H9 (cell line): ENCODE measurements at regions not wholly inside any gene's neighbourhood (a gene's known extent, or its start where the extent isn't known, plus 50 kb on each side); places are given as distances from the start of the nearest gene placed in this dataset.

Experiments used
- DNase-seq: peaks from one replicate; pipeline ENCODE4 v3.0.0-alpha.2; 2017
- H2AFZ ChIP-seq: one replicate; pipeline ENCODE4 v1.6.1; 2013; ENCODE audit warnings: mild to moderate bottlenecking, low read length, control low read depth, moderate library complexity
- H2AK5ac ChIP-seq: 2 replicates; pipeline ENCODE4 v1.6.1; 2013; ENCODE audit warnings: low read length, control low read depth, mixed read lengths; ENCODE audit not compliant: insufficient read length
- H2BK120ac ChIP-seq: one replicate; pipeline ENCODE4 v1.6.1; 2013; ENCODE audit warnings: low read depth, mild to moderate bottlenecking, low read length, control low read depth, inconsistent platforms; ENCODE audit not compliant: poor library complexity, severe bottlenecking
- H2BK12ac ChIP-seq: 2 replicates; pipeline ENCODE4 v1.6.1; 2013; ENCODE audit warnings: low read length, control low read depth, mixed read lengths, low read depth; ENCODE audit not compliant: insufficient read length
- H2BK15ac ChIP-seq: 2 replicates; pipeline ENCODE4 v1.6.1; 2013; ENCODE audit warnings: low read depth, low read length, control low read depth
- H2BK20ac ChIP-seq: one replicate; pipeline ENCODE4 v1.6.1; 2013; ENCODE audit warnings: low read depth, mild to moderate bottlenecking, low read length, control low read depth, inconsistent platforms; ENCODE audit not compliant: poor library complexity, severe bottlenecking
- H2BK5ac ChIP-seq: 2 replicates; pipeline ENCODE4 v1.6.1; 2013; ENCODE audit warnings: low read length, control low read depth, mixed read lengths; ENCODE audit not compliant: insufficient read length
- H3K14ac ChIP-seq: 2 replicates; pipeline ENCODE4 v1.6.1; 2013; ENCODE audit warnings: low read length, control low read depth; ENCODE audit not compliant: insufficient read depth
- H3K18ac ChIP-seq: 2 replicates; pipeline ENCODE4 v1.6.1; 2013; ENCODE audit warnings: low read depth, mild to moderate bottlenecking, mixed read lengths, low read length, control low read depth; ENCODE audit not compliant: insufficient read length
- H3K23ac ChIP-seq: 2 replicates; pipeline ENCODE4 v1.6.1; 2013; ENCODE audit warnings: low read length, control low read depth, mixed read lengths, low read depth; ENCODE audit not compliant: insufficient read length
- H3K23me2 ChIP-seq: 2 replicates; pipeline ENCODE4 v1.6.1; 2013; ENCODE audit warnings: low read depth, mild to moderate bottlenecking, mixed read lengths, low read length, control low read depth; ENCODE audit not compliant: insufficient read length, poor library complexity, severe bottlenecking
- H3K27ac ChIP-seq: 2 replicates; pipeline ENCODE4 v1.5.1; 2013; ENCODE audit warnings: low read length, control low read depth, mixed read lengths, low read depth; ENCODE audit not compliant: insufficient read length
- H3K27me3 ChIP-seq: 2 replicates; pipeline ENCODE4 v1.6.1; 2013; ENCODE audit warnings: low read length, control low read depth, inconsistent platforms; ENCODE audit not compliant: insufficient read depth
- H3K4ac ChIP-seq: 2 replicates; pipeline ENCODE4 v1.6.1; 2013; ENCODE audit warnings: low read depth, mild to moderate bottlenecking, control low read depth, inconsistent platforms, low read length, moderate library complexity
- H3K4me1 ChIP-seq: 2 replicates; pipeline ENCODE4 v1.6.1; 2013; ENCODE audit warnings: low read length, control low read depth, inconsistent platforms; ENCODE audit not compliant: insufficient read depth
- H3K4me2 ChIP-seq: 2 replicates; pipeline ENCODE4 v1.6.1; 2013; ENCODE audit warnings: low read length, control low read depth, mixed read lengths; ENCODE audit not compliant: insufficient read length, insufficient read depth
- H3K56ac ChIP-seq: 2 replicates; pipeline ENCODE4 v1.6.1; 2013; ENCODE audit warnings: low read depth, mild to moderate bottlenecking, mixed read lengths, low read length, control low read depth; ENCODE audit not compliant: insufficient read length
- H3K79me1 ChIP-seq: 2 replicates; pipeline ENCODE4 v1.6.1; 2013; ENCODE audit warnings: low read depth, mild to moderate bottlenecking, moderate library complexity, low read length, control low read depth, inconsistent platforms; ENCODE audit not compliant: insufficient read depth, poor library complexity, severe bottlenecking
- H3K79me2 ChIP-seq: 2 replicates; pipeline ENCODE4 v1.6.1; 2013; ENCODE audit warnings: low read length, control low read depth, inconsistent platforms; ENCODE audit not compliant: insufficient read depth
- H3K9ac ChIP-seq: 2 replicates; pipeline ENCODE4 v1.6.1; 2013; ENCODE audit warnings: low read length, control low read depth, mixed read lengths; ENCODE audit not compliant: insufficient read length; ENCODE audit errors: extremely low read depth
- H3K9me3 ChIP-seq: one replicate; pipeline ENCODE4 v1.6.1; 2013; ENCODE audit warnings: low read depth, low read length, inconsistent platforms; ENCODE audit not compliant: control insufficient read depth
- H3T11ph ChIP-seq: one replicate; pipeline ENCODE4 v1.6.1; 2013; ENCODE audit warnings: mild to moderate bottlenecking, low read length, control low read depth, inconsistent platforms
- H4K20me1 ChIP-seq: one replicate; pipeline ENCODE4 v1.6.1; 2013; ENCODE audit not compliant: control insufficient read depth, insufficient read length, insufficient read depth
- H4K5ac ChIP-seq: 2 replicates; pipeline ENCODE4 v1.6.1; 2013; ENCODE audit warnings: low read depth, mild to moderate bottlenecking, mixed read lengths, low read length, control low read depth; ENCODE audit not compliant: insufficient read length
- H4K8ac ChIP-seq: replicated peaks from 2 replicates; pipeline ENCODE4 v1.6.1; 2013; ENCODE audit warnings: low read length, control low read depth, mixed read lengths, low read depth; ENCODE audit not compliant: insufficient read length
- H4K91ac ChIP-seq: 2 replicates; pipeline ENCODE4 v1.6.1; 2013; ENCODE audit warnings: low read depth, mild to moderate bottlenecking, moderate library complexity, mixed read lengths, low read length, control low read depth; ENCODE audit not compliant: insufficient read length
- H3K27ac Mint-ChIP-seq, 3 experiments: 2 replicates in 2 of 3; 3 replicates in 1 of 3; pipeline ENCODE4 v1.8.0; 2020 to 2021; ENCODE audit warnings: mixed read lengths in 3 of 3, mild to moderate bottlenecking in 1 of 3, moderate library complexity in 1 of 3
- H3K27me3 Mint-ChIP-seq: 2 replicates; pipeline ENCODE4 v1.8.0; 2021; ENCODE audit warnings: low read depth, mild to moderate bottlenecking, moderate library complexity, mixed read lengths
- H3K36me3 Mint-ChIP-seq, 3 experiments: 2 replicates in 2 of 3; 3 replicates in 1 of 3; pipeline ENCODE4 v1.8.0; 2020 to 2021; ENCODE audit warnings: low read depth in 3 of 3, mixed read lengths in 3 of 3; ENCODE audit not compliant: insufficient read depth in 1 of 3
- H3K4me1 Mint-ChIP-seq, 2 experiments: 2 replicates each; pipeline ENCODE4 v1.8.0; 2020; ENCODE audit warnings: mixed read lengths in 2 of 2
- H3K4me3 Mint-ChIP-seq, 2 experiments: 2 replicates in 1 of 2; 3 replicates in 1 of 2; pipeline ENCODE4 v1.8.0; 2020 to 2021; ENCODE audit warnings: mild to moderate bottlenecking in 2 of 2, mixed read lengths in 2 of 2, moderate library complexity in 1 of 2
- H3K9me3 Mint-ChIP-seq, 2 experiments: 2 replicates in 1 of 2; 3 replicates in 1 of 2; pipeline ENCODE4 v1.8.0; 2020; ENCODE audit warnings: mild to moderate bottlenecking in 2 of 2, mixed read lengths in 2 of 2, moderate library complexity in 1 of 2
- WGBS: extraction: QIAGEN DNeasy Blood & Tissue Kit; methylation state at CpG from one replicate; pipeline ENCODE4 v1.1.7; 2013; ENCODE audit warnings: missing lambda C conversion rate, low lambda C conversion rate, mixed read lengths; ENCODE audit not compliant: insufficient read length; ENCODE audit errors: extremely low coverage; 5-methylcytosine and 5-hydroxymethylcytosine counted together
- TF ChIP-seq, protein P1 (sequence below): fragments of 200-600 bp; sonication (generic); conservative IDR thresholded peaks from 3 replicates; pipeline ENCODE4 v1.8.0; 2021; ENCODE audit warnings: antibody characterized with exemption, mild to moderate bottlenecking

GRCh38 chr3:165697910-165698309 lies 139.3 kb downstream of the BCHE start:
- H2BK20ac ChIP-seq = no peak overlapping the region
- no peaks in the 10 kb centered on the region for H4K20me1 ChIP-seq
- H3K18ac ChIP-seq = no peak overlapping the region
- no peaks in the 10 kb centered on the region for H3K79me2 ChIP-seq
- H3T11ph ChIP-seq = no peak overlapping the region
- H3K79me1 ChIP-seq = no peaks in the 10 kb centered on the region
- H3K4me3 Mint-ChIP-seq = no peak overlapping the region
- H3K36me3 Mint-ChIP-seq = peaks cover 3 to 14% (median 6%) of the 10 kb centered on the region in 3 experiments; a peak in 6 of 7 replicates
- no peaks in the 10 kb centered on the region for H3K27me3 Mint-ChIP-seq
- TF ChIP-seq, protein P1, sequence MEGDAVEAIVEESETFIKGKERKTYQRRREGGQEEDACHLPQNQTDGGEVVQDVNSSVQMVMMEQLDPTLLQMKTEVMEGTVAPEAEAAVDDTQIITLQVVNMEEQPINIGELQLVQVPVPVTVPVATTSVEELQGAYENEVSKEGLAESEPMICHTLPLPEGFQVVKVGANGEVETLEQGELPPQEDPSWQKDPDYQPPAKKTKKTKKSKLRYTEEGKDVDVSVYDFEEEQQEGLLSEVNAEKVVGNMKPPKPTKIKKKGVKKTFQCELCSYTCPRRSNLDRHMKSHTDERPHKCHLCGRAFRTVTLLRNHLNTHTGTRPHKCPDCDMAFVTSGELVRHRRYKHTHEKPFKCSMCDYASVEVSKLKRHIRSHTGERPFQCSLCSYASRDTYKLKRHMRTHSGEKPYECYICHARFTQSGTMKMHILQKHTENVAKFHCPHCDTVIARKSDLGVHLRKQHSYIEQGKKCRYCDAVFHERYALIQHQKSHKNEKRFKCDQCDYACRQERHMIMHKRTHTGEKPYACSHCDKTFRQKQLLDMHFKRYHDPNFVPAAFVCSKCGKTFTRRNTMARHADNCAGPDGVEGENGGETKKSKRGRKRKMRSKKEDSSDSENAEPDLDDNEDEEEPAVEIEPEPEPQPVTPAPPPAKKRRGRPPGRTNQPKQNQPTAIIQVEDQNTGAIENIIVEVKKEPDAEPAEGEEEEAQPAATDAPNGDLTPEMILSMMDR = no peak
- H3K14ac ChIP-seq = no peak overlapping the region
- no peaks in the 10 kb centered on the region for H3K27me3 ChIP-seq
- no peaks in the 10 kb centered on the region for H3K9me3 ChIP-seq
- H3K27ac Mint-ChIP-seq = no peak overlapping the region
- H3K4ac ChIP-seq = no peak overlapping the region
- H4K8ac ChIP-seq = no peak overlapping the region
- H3K23me2 ChIP-seq = no peaks in the 10 kb centered on the region
- H2AFZ ChIP-seq = no peak overlapping the region
- H3K4me1 ChIP-seq = no peaks in the 10 kb centered on the region; the same call in 1 of the 2 replicates
- H2BK120ac ChIP-seq = no peak overlapping the region
- no peak for DNase-seq
- H3K4me1 Mint-ChIP-seq = no peaks in the 10 kb centered on the region
- no CpG with 5 or more reads among the region's 2 CpGs for WGBS
- H2BK5ac ChIP-seq = no peak overlapping the region
- no peak overlapping the region for H2BK12ac ChIP-seq
- H3K4me2 ChIP-seq = no peak overlapping the region
- H3K23ac ChIP-seq = no peak overlapping the region
- no peak overlapping the region for H3K27ac ChIP-seq
- H3K9me3 Mint-ChIP-seq = peaks cover 12 to 14% of the 10 kb centered on the region in 2 experiments
- H4K91ac ChIP-seq = no peak overlapping the region
- no peak overlapping the region for H4K5ac ChIP-seq
- no peak overlapping the region for H2BK15ac ChIP-seq
- H3K56ac ChIP-seq = no peak overlapping the region
- H2AK5ac ChIP-seq = no peak overlapping the region
- H3K9ac ChIP-seq = no peak overlapping the region
